ENCODE measurements at regions not wholly inside any gene's neighbourhood (a gene's known extent, or its start where the extent isn't known, plus 50 kb on each side); places are given as distances from the start of the nearest gene placed in this dataset.

GRCh38 chr2:20541294-20541640, 94.4 kb downstream of the RHOB start:
- TF ChIP-seq POLR2AphosphoS5 (IDR thresholded peaks at IDR 0.05) (no peak), CTCF (IDR thresholded peaks at IDR 0.05) (no peak)
